ENCODE measurements at regions not wholly inside any gene's neighbourhood (a gene's known extent, or its start where the extent isn't known, plus 50 kb on each side); places are given as distances from the start of the nearest gene placed in this dataset.

DNA sequence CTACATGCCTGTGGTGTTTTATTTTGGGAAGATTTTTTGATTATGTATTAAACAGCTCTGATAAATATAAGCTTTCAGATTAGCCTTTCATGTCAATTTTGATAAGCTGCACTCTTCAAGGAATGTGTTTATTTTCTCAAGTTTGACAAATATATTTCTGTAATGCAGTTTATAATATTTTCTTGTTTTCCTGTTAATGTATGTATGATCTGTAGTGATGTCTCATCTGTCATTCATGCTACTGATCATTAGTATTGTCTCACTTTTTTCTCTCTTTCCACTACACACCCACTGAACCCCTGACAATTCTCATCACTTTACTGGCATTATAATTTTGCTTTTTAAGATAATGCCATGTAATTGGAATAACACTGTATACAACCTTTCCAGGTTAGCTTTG, 100.9 kb downstream of the TMEM18 start:
- DNase-seq = no peak

DNA sequence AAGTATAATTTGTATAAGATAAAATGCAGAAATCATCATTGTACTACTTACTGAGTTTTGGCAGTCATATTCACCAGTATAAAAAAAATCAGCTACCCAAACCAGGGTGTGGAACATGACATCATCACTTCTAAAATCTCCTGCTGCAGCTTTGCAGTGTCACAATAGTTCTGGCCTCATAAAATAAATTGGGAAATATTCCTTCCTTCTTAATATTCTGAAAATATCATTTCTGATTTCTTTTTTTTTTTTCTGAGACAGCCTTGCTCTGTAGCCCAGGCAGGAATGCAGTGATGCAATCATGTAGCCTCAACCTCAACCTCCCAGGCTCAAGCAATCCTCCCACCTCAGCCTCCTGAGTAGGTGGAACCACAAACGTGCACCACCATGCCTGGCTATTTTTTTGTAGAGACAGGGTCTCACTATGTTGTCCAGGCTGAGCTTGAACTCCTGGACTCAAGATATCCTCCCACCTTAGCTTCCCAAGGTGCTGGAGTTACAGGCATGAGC, 101.4 kb downstream of the TMEM18 start:
- no peak for DNase-seq

DNA sequence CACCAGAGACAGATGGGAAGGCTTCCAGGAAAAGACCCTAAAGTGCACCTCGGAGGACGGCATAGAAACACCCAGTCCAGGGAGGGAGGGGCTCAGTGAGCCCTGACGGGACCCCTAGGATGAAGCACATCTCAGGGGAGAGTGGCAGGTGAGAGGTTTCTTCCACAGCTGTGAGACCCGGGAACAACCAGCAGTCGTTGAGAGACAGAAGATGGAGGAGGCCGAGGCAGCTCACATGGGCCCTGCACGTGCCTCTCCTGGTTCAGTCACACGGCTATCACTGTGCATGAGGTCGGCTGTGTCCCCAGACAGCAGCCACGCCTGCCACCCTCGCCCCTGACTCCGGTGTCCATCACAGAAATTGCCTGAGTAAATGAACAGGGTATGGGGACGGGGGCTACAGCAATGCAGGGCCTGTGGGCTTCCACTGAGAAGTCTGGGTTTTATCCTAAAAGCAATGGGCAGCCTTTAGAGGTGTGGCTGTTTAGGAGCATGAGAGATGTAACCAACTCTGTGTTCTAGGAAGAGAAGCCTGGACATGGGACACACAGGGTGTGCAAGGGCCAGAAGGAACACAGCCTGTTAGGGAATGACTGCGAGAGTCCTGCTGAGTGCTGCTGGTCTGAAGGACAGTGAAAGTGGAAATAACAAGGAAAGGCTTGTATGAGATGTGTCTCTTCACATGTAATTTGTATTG, 102.0 kb downstream of the TMEM18 start:
- no peak for DNase-seq

DNA sequence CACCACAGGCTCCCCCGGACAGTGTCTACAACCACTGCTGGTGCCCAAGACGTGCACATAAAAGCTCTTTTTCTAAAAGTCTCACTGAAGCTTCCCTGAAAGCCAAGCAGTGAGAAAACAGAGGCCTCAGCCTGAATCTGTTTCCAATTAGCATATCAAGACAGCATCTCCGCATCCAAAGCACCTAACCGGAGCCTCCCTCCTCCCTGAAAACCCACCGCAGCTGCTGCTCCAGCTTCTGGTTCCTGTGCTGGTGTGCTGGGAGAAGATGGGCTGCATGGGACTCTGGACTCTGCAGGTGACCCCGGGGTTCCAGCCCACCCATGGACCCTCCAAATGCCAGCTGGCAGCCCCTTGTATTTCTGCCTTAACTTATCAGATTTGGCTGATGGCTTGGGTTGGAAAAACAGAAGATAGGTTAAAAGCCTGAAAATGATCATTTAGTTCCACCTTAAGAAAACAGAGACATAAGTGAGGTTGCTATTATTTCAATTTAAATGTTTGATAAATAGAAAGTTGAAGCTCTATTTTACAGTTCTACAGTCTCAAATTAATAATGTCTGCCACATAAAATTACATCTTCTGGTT, 103.3 kb downstream of the TMEM18 start:
- no peak for DNase-seq

DNA sequence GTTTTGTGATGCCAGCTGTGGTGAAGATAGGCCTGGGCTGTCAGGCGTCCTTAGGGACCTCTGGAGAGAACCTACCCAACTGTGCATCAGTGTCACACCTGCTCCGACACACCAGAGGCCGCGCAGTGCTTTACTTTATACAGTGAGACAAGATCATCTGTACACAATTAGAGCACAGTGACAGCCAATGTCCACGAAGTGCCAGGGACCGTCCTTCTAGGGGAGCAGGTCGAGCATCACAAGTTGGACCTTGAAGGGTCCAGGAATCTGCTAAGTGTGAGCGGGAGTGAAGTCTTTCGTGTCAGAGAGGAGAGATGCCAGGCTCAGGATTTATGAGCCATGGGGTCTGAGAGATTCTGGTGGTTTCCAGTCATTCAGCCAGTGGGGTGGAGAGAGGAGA, 104.2 kb downstream of the TMEM18 start:
- DNase-seq = no peak

DNA sequence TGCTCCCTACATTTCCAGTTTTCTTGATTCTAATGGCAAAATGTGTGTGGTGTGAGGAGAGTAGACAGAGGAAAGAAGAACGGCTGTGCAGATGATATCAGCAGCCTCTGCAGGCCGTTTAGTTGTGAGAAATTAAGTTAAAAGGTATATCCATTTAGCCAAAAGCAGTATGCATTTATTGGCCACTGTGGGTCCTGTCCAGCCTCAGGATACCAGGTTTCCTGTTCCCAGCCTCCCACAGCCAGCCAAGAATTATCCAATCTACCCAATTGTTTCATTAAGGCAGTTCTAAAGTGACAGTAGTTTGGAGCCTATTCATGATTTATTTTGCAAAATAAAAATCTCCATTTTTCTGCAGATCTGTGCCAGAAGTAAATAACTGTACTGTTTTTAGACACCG, 107.5 kb downstream of the TMEM18 start:
- no peak for DNase-seq

DNA sequence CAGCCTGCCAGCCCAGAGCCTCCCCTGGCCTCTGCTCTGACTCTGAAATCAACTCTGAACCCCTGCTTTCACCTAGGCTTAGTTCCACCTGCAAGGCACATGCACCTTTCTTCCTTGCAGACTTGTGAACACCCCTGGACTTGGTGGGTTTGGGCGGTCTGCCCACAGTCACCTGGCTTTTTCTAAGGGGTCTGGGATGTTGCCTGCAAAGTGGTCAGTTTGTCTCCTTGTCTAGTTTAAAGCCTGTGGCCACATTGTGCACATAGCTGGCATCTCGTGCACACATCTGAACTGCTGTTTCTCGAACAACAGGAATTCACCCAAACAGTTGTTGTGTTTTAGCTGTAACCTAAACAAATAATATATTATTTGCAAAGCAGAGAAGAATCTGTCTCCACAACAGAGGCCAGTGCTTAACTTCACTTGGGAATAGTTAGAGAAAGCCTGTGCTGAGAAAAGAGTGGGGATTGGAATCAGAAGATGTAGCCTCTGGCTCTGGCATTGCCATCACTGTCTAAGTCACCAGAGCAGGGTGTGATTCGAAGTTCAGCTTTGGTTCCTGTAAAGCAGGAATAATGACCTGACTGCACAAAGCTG, 108.5 kb downstream of the TMEM18 start:
- no peak for DNase-seq

DNA sequence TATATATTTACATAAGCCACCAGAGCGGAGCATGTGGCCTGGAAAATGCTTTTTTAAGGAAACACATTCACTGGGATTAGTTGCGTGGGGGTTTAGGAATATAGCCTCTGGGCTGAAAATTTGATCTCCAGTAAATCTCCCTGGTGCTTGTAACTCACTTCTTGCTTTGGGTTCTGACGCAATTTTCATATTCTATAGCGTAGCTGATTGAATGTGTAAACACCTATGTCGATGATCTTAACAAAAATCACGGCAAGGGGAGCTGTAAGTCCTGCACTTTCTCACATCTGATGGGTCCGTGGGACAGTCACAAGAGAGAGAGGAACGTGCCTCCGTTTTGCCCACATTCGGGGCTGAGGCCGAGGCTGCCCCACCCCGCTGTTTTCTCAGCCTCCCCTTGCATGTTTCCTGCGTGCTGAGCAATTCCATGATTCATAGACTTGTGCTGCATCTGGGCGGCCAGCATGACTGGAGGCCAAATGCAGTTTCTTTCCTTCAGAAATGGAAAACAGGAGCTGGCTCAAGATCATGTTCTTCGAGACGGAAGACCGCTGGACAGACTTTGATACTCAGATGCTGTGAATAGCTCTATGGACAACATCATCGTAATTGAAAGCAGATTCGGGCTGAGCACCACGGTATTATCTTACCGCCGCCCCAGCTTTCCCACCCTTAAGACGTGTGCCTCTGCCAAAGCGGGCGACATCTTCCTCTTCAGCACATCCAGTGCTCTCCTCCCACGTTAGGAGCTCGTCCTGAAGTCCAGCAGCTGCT, 109.2 kb downstream of the TMEM18 start:
- DNase-seq = no peak

DNA sequence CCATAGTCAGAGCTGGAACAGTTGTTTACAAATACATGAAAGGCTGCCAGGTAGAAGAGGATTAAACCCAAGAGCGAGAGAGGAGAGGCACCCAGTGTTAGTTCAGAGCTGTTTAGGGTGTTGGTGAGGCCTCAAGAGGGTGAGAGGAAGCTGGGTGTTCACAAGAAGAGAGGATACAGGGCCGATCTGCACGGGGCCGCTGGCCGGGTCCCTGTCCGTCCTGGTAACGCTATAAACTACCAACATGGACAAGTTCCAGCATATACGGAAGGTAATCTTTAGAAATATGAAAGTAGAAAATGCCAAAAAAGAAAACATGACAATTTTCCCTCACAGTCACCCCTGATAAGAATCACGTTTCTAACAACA, 109.7 kb downstream of the TMEM18 start:
- no peak for DNase-seq

DNA sequence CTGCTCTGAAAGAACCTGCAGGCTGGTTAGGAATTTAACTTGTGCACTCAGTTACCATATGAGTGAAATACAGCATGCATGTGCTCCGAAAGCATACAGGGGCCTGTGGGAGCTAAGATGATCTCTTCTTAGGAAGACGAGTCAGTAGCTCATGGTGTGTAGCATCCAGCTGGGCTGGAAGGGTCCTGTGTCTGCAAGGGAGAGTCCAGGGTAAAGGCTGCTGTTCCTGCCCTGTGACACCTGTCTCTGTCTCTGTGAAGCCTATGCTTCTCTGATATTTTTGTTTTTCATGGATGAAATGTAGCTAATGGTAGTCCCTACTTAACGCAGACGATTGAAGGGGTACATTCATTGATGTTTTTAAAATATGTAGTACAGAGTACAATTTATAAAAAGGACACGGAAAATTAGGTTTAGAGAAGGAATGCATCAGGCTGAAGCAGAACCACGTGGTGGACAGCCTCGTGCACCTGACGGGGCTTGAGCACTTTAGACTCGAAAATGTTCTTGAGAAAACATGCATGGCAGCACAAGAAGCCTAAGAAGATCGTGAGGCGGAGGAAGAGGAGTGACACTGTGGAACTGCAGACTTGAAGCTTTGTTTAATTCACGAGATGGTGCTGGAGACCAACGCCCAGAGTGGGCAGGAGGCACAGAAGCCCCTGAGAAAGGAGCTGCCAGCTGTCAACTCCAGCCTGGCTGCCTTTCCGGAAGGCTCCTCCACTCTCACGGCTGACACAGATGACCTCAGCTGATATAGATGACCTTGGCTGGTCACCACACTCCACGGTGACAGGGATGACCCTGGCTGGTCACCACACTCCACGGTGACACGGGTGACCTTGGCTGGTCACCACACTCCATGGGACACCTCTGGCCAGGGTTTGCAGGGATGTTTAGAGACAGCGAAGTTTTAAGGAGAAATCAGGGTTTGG, 110.6 kb downstream of the TMEM18 start:
- DNase-seq = no peak

DNA sequence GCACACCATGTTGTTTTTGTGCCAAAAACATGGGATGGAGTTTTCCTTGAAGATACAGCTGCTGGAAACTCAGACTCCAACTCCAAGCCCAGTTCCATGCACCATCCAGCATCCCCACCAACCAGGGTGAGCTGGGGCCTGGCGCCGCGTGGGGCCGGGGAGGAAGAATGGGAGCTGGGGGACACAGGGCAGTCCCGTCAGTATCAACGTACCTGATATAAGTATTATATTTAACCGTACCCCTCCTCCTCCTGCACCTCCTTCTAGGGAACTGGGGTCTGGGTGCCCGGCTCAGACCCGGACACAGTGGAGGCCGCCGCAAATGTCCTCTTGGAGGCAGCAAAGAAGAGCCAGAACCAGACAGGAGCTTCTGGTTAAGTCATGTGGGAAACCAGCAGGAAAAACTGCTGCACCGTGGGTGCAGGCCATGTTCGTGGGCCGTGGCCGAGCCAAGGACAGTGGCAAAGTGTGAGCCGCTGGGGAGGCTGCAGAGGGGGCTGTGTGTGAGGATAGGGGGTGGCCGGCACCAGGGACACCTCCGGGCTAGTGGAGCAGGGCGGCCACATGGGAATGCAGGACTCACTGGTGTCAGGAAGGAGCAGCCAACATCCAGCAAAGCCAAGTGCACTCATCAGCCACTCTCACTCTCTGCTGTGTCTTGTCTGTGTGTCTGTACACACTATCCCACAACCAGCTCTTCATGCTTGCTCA, 112.6 kb downstream of the TMEM18 start:
- no peak for DNase-seq

DNA sequence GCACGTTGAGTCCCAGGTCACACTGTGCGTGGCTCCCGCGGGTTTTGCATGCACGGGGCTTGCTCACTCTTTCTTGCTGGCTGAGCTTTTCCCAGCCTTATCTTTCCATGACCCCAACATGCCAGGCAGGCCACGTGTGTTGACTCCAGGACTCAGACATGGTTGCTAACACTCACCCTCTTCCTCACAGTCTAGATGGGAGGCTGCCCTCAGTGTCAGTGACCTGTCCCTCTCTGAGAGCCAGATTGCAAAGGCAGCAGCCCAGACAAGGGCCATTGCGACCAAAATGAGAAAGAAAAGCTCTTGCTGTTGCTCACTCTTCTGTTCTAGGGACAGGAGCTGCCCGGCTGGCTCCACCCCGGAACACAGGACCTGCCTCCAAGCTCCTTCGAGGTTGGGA, 113.7 kb downstream of the TMEM18 start:
- DNase-seq = no peak

DNA sequence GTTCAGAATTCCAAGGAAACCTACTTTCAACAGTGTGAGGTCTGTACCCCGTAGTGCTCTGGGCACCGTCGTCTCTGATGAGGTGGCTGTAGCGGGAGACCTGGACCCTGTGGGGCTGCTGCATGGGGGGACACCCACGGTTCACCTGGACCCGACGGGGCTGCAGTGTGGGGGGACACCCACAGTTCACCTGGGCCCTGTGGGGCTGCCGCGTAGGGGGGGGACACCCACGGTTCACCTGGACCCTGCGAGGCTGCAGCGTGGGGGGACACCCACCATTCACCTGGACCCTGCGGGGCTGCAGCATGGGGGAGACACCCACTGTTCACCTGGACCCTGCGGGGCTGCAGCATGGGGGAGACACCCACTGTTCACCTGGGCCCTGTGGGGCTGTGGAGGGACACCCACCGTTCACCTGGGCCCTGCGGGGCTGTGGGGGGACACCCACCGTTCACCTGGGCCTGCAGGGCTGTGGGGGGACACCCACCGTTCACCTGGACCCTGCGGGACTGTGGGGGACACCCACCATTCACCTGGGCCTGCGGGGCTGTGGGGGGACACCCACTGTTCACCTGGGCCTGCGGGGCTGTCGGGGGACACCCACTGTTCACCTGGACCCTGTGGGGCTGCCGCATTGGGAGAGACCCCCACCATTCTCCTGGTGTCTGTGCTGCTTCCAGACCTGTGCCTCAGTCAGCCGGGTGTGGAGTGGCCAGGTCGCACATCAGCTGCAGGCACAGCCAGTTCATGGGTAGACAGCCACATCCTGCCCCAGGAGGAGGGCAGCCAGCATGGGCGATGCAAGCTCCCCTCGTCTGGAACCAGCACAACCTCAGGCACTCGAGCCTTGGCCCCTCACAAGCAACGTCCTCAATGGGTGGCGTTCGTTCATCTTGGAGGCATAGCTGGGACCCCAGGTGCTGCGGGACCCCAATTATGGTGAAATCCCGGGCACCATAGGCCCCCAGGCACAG, 114.5 kb downstream of the TMEM18 start:
- DNase-seq = no peak

DNA sequence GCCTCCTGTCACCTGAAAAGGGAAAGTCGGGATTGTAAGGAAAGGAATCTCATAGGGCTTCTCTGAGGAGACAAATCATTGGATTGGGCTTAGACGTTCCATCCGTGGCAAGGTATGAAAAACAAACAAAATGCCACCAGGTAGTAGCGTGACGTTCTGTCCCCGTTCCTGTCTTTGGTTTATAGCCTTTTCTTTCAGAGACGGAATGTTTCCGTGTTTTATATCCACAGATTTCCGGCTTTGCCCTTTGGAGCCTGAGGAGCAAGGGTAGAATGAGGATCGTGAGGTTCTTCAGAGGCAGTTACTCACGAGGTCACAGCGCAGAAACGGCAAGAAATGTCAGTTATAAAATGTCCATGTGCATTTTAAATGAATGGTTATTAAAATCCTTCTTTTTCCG, 118.3 kb downstream of the TMEM18 start:
- no peak for DNase-seq

DNA sequence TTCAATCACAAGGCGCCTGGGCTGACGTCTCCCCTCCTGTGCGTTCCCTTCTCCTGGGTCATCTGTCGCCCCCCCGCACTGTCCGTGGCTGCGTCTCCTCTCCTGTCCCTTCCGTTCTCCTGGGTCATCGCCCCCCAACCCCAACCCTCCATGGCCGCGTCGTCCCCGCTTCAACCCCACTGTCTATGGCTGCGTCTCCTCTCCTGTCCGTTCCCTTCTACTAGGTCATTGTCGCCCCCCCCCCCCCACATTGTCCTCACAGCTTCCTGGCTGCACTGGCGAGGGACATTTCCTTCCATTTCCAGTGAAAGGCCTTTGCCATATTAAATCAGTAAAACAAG, 118.9 kb downstream of the TMEM18 start:
- DNase-seq = no peak

DNA sequence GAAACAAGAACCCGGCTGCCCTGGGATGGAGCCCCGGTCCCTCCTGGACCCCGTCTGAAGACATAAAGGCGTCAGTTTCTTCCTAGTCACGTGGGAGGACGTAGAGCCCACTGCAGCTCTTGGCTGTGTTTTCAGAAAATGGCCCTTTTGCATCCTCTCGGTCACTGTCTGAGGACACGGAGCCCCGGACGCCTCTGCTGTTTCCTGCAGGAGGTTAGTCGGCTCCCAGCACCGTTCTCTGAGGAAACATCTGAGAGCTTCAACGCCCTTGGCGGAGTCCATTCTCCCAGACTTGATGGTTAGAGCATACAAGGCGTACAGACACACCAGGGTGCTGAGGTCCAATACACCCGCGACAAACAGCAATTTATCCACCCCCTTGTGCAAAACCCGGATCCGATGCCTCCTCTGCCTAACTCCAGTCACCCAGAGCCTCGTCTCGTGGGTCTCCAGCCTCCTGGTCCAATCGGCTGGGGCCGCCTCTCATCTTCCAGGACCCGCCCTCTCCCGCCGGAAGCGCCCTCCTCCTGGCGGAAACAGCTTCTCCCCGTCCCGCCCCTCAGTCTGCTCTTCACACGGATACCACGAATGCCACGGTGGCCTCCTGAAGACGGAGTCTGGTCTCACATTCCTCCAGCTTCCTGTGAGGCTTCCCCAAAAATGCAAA, 119.4 kb downstream of the TMEM18 start:
- DNase-seq = peak in 1 of 56 donors; percentile 11

DNA sequence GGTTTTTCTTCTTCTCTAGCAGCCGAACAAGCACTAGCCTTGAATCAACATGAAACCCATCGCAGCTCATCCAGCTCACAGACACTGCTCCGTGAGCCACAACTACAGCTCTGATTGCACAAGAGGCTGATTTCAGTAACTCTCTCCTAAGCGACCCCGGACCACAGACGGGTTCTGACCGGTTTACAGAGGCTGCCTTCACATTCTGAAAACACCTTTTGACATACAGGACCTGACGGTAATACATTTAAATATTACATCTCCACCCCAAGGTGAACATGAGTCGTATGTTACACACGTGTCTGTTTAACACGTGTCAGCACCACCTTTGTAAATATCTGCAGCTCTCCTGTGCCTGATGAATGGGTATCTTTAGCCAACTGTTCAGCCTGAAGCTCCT, 120.7 kb downstream of the TMEM18 start:
- DNase-seq = no peak

DNA sequence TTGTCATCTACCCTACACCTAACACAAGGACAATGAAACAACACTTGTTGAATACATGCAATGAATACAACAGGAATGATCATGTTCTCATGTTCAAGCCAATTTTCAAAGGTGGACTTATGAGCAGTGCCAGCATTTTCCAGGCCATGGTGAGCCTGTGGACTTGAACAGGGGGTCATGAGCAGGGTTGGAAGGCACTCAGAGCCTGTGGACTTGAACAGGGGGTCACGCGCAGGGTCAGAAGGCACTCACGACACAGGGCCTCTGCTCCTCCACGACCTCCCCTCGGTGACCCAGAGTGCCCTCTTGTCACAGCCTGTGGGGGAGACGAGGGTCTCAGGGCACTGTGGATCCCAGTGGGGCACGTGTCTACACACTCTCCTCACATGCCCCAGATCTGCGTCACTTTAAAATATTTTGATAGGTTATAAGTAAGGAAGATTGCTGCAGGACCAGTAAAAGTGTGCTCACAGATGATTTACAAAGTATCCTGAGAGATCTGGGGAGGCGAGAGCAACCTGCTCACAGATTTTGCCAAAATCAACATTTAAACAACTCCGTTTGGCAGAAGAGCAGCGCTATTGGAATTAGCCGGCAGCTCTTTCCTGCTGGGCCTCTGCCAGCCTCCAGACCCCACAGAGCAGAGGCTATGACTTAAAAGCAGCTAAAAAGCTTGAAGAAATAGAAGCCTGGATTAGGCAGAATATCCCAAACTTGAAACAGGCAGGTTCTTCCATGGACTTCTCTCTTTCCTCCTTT, 121.9 kb downstream of the TMEM18 start:
- no peak for DNase-seq
